Activated naive CD8-positive, alpha-beta T cell treated with anti-CD3 and anti-CD28 coated beads for 36 hours (primary cell): ENCODE measurements at regions not wholly inside any gene's neighbourhood (a gene's known extent, or its start where the extent isn't known, plus 50 kb on each side); places are given as distances from the start of the nearest gene placed in this dataset.

Source experiments
- DNase-seq: peaks from one replicate; pipeline ENCODE4 v3.0.0; 2021
- H3K27ac Mint-ChIP-seq: one replicate; pipeline ENCODE4 v1.8.0; 2022; ENCODE audit warnings: mild to moderate bottlenecking, moderate library complexity, mixed read lengths
- H3K27me3 Mint-ChIP-seq: one replicate; pipeline ENCODE4 v1.8.0; 2022; ENCODE audit warnings: mild to moderate bottlenecking, mixed read lengths
- H3K36me3 Mint-ChIP-seq: one replicate; pipeline ENCODE4 v1.8.0; 2021; ENCODE audit warnings: mild to moderate bottlenecking, mixed read lengths
- H3K4me1 Mint-ChIP-seq: one replicate; pipeline ENCODE4 v1.8.0; 2021; ENCODE audit warnings: mixed read lengths
- H3K4me3 Mint-ChIP-seq: one replicate; pipeline ENCODE4 v1.8.0; 2022; ENCODE audit warnings: mild to moderate bottlenecking, moderate library complexity, mixed read lengths
- H3K9me3 Mint-ChIP-seq: one replicate; pipeline ENCODE4 v1.8.0; 2022; ENCODE audit warnings: mixed read lengths

- Mint-ChIP-seq H3K27ac (no peak overlapping the region), H3K4me1 (no peaks in the 10 kb centered on the region), H3K9me3 (peaks cover 2% of the 10 kb centered on the region), H3K36me3 (no peaks in the 10 kb centered on the region), H3K27me3 (no peaks in the 10 kb centered on the region), H3K4me3 (no peak overlapping the region)
- DNase-seq: no peak
These were observed 281.9 kb upstream of the TUSC1 start for GRCh38 chr9:25960178-25960577.

DNA sequence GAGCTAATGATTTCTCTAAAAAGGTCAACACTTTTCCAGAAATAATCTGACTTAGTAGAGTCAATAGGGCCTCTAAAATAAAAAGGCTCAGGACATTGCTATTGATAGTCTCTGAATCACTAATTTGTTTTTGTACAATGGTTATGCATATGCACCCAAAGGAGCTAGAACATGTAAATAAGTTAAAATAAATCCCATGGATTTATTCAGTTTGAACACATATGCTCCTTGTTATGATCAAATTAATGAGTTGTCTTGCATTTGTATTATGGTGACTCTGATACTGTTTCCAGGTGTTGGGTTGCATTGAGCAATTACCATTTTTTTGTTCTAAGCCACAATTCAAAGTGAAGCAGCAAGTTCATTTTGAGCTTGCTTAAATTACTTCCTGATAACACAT, 276.0 kb upstream of the TUSC1 start:
- Mint-ChIP-seq H3K27ac (no peak overlapping the region), H3K4me3 (no peak overlapping the region), H3K36me3 (no peaks in the 10 kb centered on the region), H3K4me1 (no peaks in the 10 kb centered on the region), H3K9me3 (peaks cover 4% of the 10 kb centered on the region), H3K27me3 (no peaks in the 10 kb centered on the region)
- DNase-seq: no peak

- H3K4me3 Mint-ChIP-seq: no peak overlapping the region
- DNase-seq: no peak
- H3K27ac Mint-ChIP-seq: no peak overlapping the region
- peaks cover 14% of the 10 kb centered on the region for H3K9me3 Mint-ChIP-seq
- no peaks in the 10 kb centered on the region for H3K27me3 Mint-ChIP-seq
- no peaks in the 10 kb centered on the region for H3K4me1 Mint-ChIP-seq
- H3K36me3 Mint-ChIP-seq: no peaks in the 10 kb centered on the region
These were observed 269.9 kb upstream of the TUSC1 start for GRCh38 chr9:25948182-25948581.

- no peak for DNase-seq
- Mint-ChIP-seq H3K27ac (no peak overlapping the region), H3K9me3 (peaks cover 1% of the 10 kb centered on the region), H3K4me1 (no peaks in the 10 kb centered on the region), H3K36me3 (no peaks in the 10 kb centered on the region), H3K4me3 (no peak overlapping the region), H3K27me3 (no peaks in the 10 kb centered on the region)
These were observed 260.9 kb upstream of the TUSC1 start for GRCh38 chr9:25939126-25939525.

GRCh38 chr9:25936031-25936430, 257.8 kb upstream of the TUSC1 start:
- Mint-ChIP-seq H3K9me3 (peaks cover 11% of the 10 kb centered on the region), H3K27ac (no peak overlapping the region), H3K36me3 (no peaks in the 10 kb centered on the region), H3K4me1 (no peaks in the 10 kb centered on the region), H3K27me3 (no peaks in the 10 kb centered on the region), H3K4me3 (no peak overlapping the region)
- no peak for DNase-seq

- no peaks in the 10 kb centered on the region for H3K4me1 Mint-ChIP-seq
- H3K9me3 Mint-ChIP-seq: peaks cover 11% of the 10 kb centered on the region
- H3K27ac Mint-ChIP-seq: no peak overlapping the region
- H3K27me3 Mint-ChIP-seq: no peaks in the 10 kb centered on the region
- no peaks in the 10 kb centered on the region for H3K36me3 Mint-ChIP-seq
- no peak overlapping the region for H3K4me3 Mint-ChIP-seq
- no peak for DNase-seq
These were observed 256.9 kb upstream of the TUSC1 start for GRCh38 chr9:25935188-25935587.

DNA sequence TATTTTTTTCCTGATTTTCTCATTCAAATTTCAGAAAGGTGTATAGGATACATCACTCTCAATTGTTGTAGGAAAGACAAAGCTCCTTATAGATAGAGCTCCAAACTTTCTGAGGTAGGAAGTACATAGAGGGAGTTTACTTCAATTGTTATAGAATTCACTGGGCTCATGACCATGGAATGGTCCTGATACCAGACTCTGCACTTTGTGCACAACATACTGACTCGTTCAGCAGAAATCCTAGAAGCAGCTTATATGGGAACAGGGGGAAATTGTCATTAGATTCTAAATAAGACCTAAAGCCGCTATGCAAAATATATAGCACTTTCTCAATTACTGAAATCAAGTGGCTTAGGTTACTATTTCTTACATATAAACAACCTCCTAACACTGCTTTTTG, 240.5 kb upstream of the TUSC1 start:
- Mint-ChIP-seq H3K27me3 (no peaks in the 10 kb centered on the region), H3K4me3 (no peak overlapping the region), H3K4me1 (no peaks in the 10 kb centered on the region), H3K9me3 (peaks cover 7% of the 10 kb centered on the region), H3K36me3 (no peaks in the 10 kb centered on the region), H3K27ac (no peak overlapping the region)
- DNase-seq: no peak

DNA sequence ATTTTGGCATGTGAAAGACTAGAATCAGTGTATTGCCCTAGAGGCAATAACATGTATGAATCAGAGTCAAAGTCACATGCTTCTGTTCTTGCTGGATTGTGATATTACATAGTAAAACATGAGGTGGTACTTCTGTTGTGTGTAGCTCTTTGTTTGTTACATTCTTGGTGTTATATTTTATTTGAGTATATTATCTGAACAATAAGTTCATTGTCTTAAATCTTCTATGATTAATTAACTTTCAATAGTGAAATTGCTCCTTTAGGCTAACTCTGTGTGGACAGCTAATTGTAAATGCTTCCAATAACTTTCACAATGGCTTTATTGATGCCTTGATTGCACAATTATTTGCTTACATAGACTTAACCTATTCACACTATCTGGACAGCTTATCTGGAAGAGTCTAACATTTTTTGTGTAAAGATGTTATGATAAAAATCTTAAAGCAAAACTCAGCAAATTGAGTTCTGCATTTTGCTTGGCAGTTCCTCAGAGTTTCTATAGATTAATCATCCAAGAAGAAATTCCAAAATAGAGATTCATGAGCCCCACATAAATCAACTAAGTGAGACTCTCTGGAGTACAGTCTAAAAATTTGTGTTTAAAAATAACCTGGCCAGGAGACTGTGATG, 239.6 kb upstream of the TUSC1 start:
- Mint-ChIP-seq H3K27me3 (no peaks in the 10 kb centered on the region), H3K4me3 (no peak overlapping the region), H3K27ac (no peak overlapping the region), H3K9me3 (peaks cover 7% of the 10 kb centered on the region), H3K36me3 (no peaks in the 10 kb centered on the region), H3K4me1 (no peaks in the 10 kb centered on the region)
- DNase-seq: no peak

DNA sequence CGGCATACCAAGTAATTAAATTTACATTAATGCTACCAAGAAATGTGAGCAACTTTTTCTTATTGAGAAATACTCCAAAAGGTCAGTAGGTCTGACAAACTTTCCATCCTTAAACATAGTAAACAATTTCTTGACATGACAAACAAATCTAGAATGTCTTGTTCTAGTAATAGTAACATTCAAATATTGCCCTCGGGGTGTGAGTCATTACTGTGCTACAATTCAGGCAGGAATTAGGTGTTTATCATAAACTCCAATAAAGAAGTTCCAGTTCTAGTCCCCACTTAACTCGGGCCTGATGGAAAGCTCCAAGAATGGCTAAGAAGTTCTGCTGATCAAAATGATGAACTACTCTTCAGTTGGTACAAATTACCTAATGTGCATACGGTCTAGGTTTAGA, 235.6 kb upstream of the TUSC1 start:
- Mint-ChIP-seq H3K27me3 (no peaks in the 10 kb centered on the region), H3K27ac (no peak overlapping the region), H3K36me3 (no peaks in the 10 kb centered on the region), H3K9me3 (peaks cover 10% of the 10 kb centered on the region), H3K4me3 (no peak overlapping the region), H3K4me1 (no peaks in the 10 kb centered on the region)
- no peak for DNase-seq

DNA sequence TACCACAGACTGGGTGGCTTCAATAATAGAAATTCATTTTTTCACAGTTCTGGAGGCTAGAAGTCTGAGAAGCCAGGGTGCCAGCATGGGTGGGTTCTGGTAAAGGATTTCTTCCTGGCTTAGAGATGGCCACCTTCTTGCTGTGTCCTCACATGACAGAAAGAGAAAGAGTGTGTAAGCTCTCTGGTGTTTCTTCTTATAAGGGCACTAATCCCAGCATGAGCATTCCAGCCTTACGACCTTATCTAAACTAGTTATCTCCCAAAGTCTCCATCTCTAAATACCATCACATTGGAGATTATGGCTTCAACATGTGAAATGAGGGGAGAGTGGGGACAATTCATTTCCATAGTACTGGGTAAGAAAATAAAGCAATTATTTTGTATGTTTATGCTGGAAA, 226.5 kb upstream of the TUSC1 start:
- H3K27ac Mint-ChIP-seq: no peak overlapping the region
- no peaks in the 10 kb centered on the region for H3K4me1 Mint-ChIP-seq
- H3K4me3 Mint-ChIP-seq: no peak overlapping the region
- H3K9me3 Mint-ChIP-seq: peaks cover 24% of the 10 kb centered on the region
- DNase-seq: no peak
- no peaks in the 10 kb centered on the region for H3K27me3 Mint-ChIP-seq
- no peaks in the 10 kb centered on the region for H3K36me3 Mint-ChIP-seq

DNA sequence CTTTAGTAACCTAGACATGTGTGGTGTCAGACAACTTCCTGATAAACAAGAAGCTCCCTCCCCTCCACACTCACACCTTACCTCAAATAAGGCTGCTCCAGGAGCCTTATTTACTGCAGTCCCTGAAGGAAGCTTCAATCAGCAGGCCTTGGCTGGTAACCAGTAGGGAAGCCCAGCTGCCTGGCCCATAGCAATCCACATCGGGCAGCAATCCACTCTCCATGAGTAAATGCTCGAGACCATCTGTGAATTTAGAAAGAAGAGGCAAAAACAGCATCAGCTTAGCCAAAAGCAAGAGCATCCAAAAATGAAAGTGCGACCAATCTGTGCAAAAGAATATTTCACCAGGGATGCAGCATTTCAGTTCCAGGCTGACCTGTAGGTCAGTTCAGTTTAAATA, 213.3 kb upstream of the TUSC1 start:
- Mint-ChIP-seq H3K9me3 (peaks cover 13% of the 10 kb centered on the region), H3K27me3 (no peaks in the 10 kb centered on the region), H3K4me1 (no peaks in the 10 kb centered on the region), H3K36me3 (no peaks in the 10 kb centered on the region), H3K4me3 (no peak overlapping the region), H3K27ac (no peak overlapping the region)
- no peak for DNase-seq

DNA sequence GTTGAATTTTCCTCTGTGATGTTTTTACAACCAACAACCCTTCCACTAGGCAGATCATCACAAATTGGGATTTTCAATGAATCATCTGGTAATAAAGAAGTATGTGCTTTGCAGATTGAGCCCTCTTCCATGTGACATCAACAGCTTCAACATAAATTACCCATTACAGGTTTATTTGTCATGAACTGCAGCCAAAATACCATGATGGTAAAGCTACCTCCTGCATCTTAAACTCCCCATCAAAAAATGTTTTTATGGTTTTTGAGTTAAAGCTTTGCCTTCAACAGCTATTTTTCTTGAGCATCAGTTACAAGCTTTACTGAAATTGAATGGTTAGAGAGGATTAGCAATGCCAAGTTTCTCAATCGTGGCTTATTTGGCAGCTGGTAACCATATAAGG, 211.4 kb upstream of the TUSC1 start:
- no peak for DNase-seq
- peaks cover 11% of the 10 kb centered on the region for H3K9me3 Mint-ChIP-seq
- H3K27me3 Mint-ChIP-seq: no peaks in the 10 kb centered on the region
- no peaks in the 10 kb centered on the region for H3K4me1 Mint-ChIP-seq
- no peak overlapping the region for H3K27ac Mint-ChIP-seq
- H3K36me3 Mint-ChIP-seq: no peaks in the 10 kb centered on the region
- H3K4me3 Mint-ChIP-seq: no peak overlapping the region

- H3K27ac Mint-ChIP-seq: no peak overlapping the region
- H3K4me3 Mint-ChIP-seq: no peak overlapping the region
These were observed 198.0 kb upstream of the TUSC1 start for GRCh38 chr9:25876248-25876647.

GRCh38 chr9:25864509-25864908, 186.3 kb upstream of the TUSC1 start:
- Mint-ChIP-seq H3K27me3 (no peaks in the 10 kb centered on the region), H3K9me3 (peaks cover 9% of the 10 kb centered on the region), H3K36me3 (no peaks in the 10 kb centered on the region)

More at GRCh38 chr9:25876248-25876647, 198.0 kb upstream of the TUSC1 start:
- Mint-ChIP-seq H3K4me1 (no peaks in the 10 kb centered on the region), H3K36me3 (no peaks in the 10 kb centered on the region), H3K27me3 (no peaks in the 10 kb centered on the region), H3K9me3 (peaks cover 5% of the 10 kb centered on the region)
- no peak for DNase-seq

GRCh38 chr9:25861421-25861820, 183.2 kb upstream of the TUSC1 start:
- Mint-ChIP-seq H3K9me3 (peaks cover 8% of the 10 kb centered on the region), H3K27ac (no peak overlapping the region), H3K27me3 (no peaks in the 10 kb centered on the region), H3K4me3 (no peak overlapping the region), H3K36me3 (no peaks in the 10 kb centered on the region), H3K4me1 (no peaks in the 10 kb centered on the region)
- no peak for DNase-seq

More at GRCh38 chr9:25864509-25864908, 186.3 kb upstream of the TUSC1 start:
- Mint-ChIP-seq H3K4me3 (no peak overlapping the region), H3K4me1 (no peaks in the 10 kb centered on the region), H3K27ac (no peak overlapping the region)
- no peak for DNase-seq

DNA sequence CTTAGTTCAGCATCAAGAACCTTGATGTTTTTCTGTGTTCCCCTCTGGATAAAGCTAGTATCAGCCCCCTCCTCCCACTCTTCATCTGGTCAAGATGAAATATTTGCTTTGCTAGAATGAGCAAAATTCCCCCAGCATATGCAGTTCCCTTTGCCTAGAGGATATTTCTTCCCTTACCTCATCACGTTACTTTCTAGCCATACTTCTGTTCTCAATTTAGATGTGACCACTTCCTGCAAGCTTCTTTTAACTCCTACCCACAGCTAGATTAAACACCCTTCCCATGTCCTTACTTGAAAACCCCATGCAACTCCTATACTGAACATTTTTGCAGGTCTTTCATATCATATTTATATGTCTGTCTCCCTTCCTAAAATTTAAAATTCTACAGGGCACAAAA, 178.9 kb upstream of the TUSC1 start:
- Mint-ChIP-seq H3K4me3 (no peak overlapping the region), H3K27me3 (no peaks in the 10 kb centered on the region), H3K4me1 (no peaks in the 10 kb centered on the region), H3K9me3 (peaks cover 11% of the 10 kb centered on the region), H3K27ac (no peak overlapping the region), H3K36me3 (no peaks in the 10 kb centered on the region)
- no peak for DNase-seq
